ENCODE measurements at regions not wholly inside any gene's neighbourhood (a gene's known extent, or its start where the extent isn't known, plus 50 kb on each side); places are given as distances from the start of the nearest gene placed in this dataset.

- DNase-seq (ENCODE audit: insufficient read length, low spot score) (no peak), FAIRE-seq (no peak)
- TF ChIP-seq POLR2AphosphoS5 (IDR thresholded peaks at IDR 0.05; ENCODE audit: low read depth, low read length), result no peak
- no peak for TF ChIP-seq TAF1 (IDR thresholded peaks at IDR 0.05; ENCODE audit: low read depth, low read length)
- no peak for TF ChIP-seq PAX5 (IDR thresholded peaks at IDR 0.05; ENCODE audit: insufficient read depth, low read length, severe bottlenecking)
- no peak for TF ChIP-seq SPI1 (IDR thresholded peaks at IDR 0.05; ENCODE audit: low read depth, low read length)
- no peak for TF ChIP-seq POU2F2 (IDR thresholded peaks at IDR 0.05; ENCODE audit: low read depth, low read length)
- TF ChIP-seq POLR2A (IDR thresholded peaks at IDR 0.05; ENCODE audit: low read depth, low read length), result no peak
These were observed 683.5 kb upstream of the GRIA3 start for GRCh38 chrX:122500556-122500955.

DNA sequence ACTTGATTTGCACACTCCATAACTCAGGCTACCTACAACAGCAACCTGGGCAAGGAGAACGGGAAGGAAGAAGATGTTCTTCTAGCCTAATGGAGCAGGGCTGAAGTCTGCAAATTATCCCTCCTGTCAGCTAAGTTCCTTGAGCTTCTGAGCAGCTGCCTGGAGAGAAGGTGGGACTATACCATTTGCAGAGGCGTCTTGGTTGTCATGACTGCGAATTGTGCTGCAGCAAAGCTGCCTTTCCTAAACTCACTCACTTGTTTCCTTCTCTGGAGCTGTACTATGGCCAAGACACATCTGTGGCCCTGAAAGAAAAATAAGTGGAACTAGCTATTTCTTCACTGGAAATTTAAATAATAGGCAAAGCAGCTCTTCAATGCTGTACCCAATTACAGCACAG is 682.4 kb upstream of the GRIA3 start:
- TF ChIP-seq SPI1 (IDR thresholded peaks at IDR 0.05; ENCODE audit: low read depth, low read length) (no peak), POLR2AphosphoS5 (IDR thresholded peaks at IDR 0.05; ENCODE audit: low read depth, low read length) (no peak), PAX5 (IDR thresholded peaks at IDR 0.05; ENCODE audit: insufficient read depth, low read length, severe bottlenecking) (no peak), TAF1 (IDR thresholded peaks at IDR 0.05; ENCODE audit: low read depth, low read length) (no peak), POLR2A (IDR thresholded peaks at IDR 0.05; ENCODE audit: low read depth, low read length) (no peak), POU2F2 (IDR thresholded peaks at IDR 0.05; ENCODE audit: low read depth, low read length) (no peak)
- DNase-seq (ENCODE audit: insufficient read length, low spot score) (no peak), FAIRE-seq (no peak)

GRCh38 chrX:122504026-122504425 is 680.1 kb upstream of the GRIA3 start:
- no peak for FAIRE-seq
- no peak for DNase-seq (ENCODE audit: insufficient read length, low spot score)
- TF ChIP-seq POLR2AphosphoS5 (IDR thresholded peaks at IDR 0.05; ENCODE audit: low read depth, low read length), result no peak
- TF ChIP-seq POLR2A (IDR thresholded peaks at IDR 0.05; ENCODE audit: low read depth, low read length), result no peak
- TF ChIP-seq PAX5 (IDR thresholded peaks at IDR 0.05; ENCODE audit: insufficient read depth, low read length, severe bottlenecking), result no peak
- no peak for TF ChIP-seq SPI1 (IDR thresholded peaks at IDR 0.05; ENCODE audit: low read depth, low read length)
- TF ChIP-seq POU2F2 (IDR thresholded peaks at IDR 0.05; ENCODE audit: low read depth, low read length), result no peak
- no peak for TF ChIP-seq TAF1 (IDR thresholded peaks at IDR 0.05; ENCODE audit: low read depth, low read length)

- TF ChIP-seq POLR2AphosphoS5 (IDR thresholded peaks at IDR 0.05; ENCODE audit: low read depth, low read length) (no peak), SPI1 (IDR thresholded peaks at IDR 0.05; ENCODE audit: low read depth, low read length) (no peak), POU2F2 (IDR thresholded peaks at IDR 0.05; ENCODE audit: low read depth, low read length) (no peak), POLR2A (IDR thresholded peaks at IDR 0.05; ENCODE audit: low read depth, low read length) (no peak), TAF1 (IDR thresholded peaks at IDR 0.05; ENCODE audit: low read depth, low read length) (no peak), PAX5 (IDR thresholded peaks at IDR 0.05; ENCODE audit: insufficient read depth, low read length, severe bottlenecking) (no peak)
- DNase-seq (ENCODE audit: insufficient read length, low spot score), result no peak
- no peak for FAIRE-seq
These were observed 671.5 kb upstream of the GRIA3 start for GRCh38 chrX:122512561-122513072.

DNA sequence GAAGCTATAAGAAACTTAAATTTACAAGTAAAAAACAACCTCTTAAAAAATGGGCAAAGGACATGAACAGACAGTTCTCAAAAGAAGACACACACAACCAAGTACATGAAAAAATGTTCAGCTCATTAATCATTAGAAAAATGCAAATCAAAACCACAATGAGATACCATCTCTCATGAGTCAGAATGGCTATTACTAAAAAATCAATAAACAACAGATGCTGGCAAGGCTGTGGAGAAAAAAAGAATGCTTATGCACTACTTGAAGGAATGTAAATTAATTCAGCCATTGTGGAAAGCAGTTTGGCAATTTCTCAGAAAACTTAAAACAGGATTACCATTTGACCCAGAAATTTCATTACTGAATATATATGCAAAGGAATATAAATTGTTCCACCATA is 666.3 kb upstream of the GRIA3 start:
- FAIRE-seq (no peak), DNase-seq (ENCODE audit: insufficient read length, low spot score) (no peak)
- TF ChIP-seq POLR2AphosphoS5 (IDR thresholded peaks at IDR 0.05; ENCODE audit: low read depth, low read length) (no peak), PAX5 (IDR thresholded peaks at IDR 0.05; ENCODE audit: insufficient read depth, low read length, severe bottlenecking) (no peak), SPI1 (IDR thresholded peaks at IDR 0.05; ENCODE audit: low read depth, low read length) (no peak), TAF1 (IDR thresholded peaks at IDR 0.05; ENCODE audit: low read depth, low read length) (no peak), POU2F2 (IDR thresholded peaks at IDR 0.05; ENCODE audit: low read depth, low read length) (no peak), POLR2A (IDR thresholded peaks at IDR 0.05; ENCODE audit: low read depth, low read length) (no peak)

GRCh38 chrX:122545778-122546177 is 638.3 kb upstream of the GRIA3 start:
- no peak for DNase-seq (ENCODE audit: insufficient read length, low spot score)
- no peak for FAIRE-seq
- TF ChIP-seq SPI1 (IDR thresholded peaks at IDR 0.05; ENCODE audit: low read depth, low read length), result no peak
- TF ChIP-seq POLR2AphosphoS5 (IDR thresholded peaks at IDR 0.05; ENCODE audit: low read depth, low read length), result no peak
- TF ChIP-seq POLR2A (IDR thresholded peaks at IDR 0.05; ENCODE audit: low read depth, low read length), result no peak
- TF ChIP-seq TAF1 (IDR thresholded peaks at IDR 0.05; ENCODE audit: low read depth, low read length), result no peak
- TF ChIP-seq PAX5 (IDR thresholded peaks at IDR 0.05; ENCODE audit: insufficient read depth, low read length, severe bottlenecking), result no peak
- no peak for TF ChIP-seq POU2F2 (IDR thresholded peaks at IDR 0.05; ENCODE audit: low read depth, low read length)

- TF ChIP-seq POU2F2 (IDR thresholded peaks at IDR 0.05; ENCODE audit: low read depth, low read length), result no peak
- no peak for TF ChIP-seq TAF1 (IDR thresholded peaks at IDR 0.05; ENCODE audit: low read depth, low read length)
- TF ChIP-seq POLR2AphosphoS5 (IDR thresholded peaks at IDR 0.05; ENCODE audit: low read depth, low read length), result no peak
- no peak for DNase-seq (ENCODE audit: insufficient read length, low spot score)
- no peak for FAIRE-seq
These were observed 637.8 kb upstream of the GRIA3 start for GRCh38 chrX:122546269-122546668.

DNA sequence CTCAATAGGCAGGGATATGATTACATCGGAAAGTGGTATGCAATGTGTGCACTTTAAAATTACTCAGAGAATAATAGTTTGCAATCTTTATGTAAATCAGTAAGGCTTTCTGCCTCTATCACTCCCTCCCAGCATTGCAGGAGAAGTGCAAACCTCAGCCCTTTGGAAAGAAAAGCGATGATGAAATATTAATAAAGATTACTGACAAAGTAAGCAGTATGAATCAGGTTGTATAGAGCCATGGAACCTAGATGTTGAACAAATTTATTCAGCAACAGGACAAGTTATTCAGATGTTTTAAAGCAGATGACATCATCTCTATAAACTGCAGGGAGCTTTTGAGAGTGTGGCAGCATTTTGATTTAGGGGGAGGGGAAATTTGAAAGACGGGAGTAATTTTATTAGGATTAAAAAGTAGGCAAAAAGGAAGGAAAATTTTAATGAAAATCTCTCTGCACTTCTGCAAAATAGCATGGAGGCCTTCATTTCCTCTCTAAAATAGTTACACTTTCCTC is 631.7 kb upstream of the GRIA3 start:
- TF ChIP-seq POLR2A (IDR thresholded peaks at IDR 0.05; ENCODE audit: low read depth, low read length) (no peak), TAF1 (IDR thresholded peaks at IDR 0.05; ENCODE audit: low read depth, low read length) (no peak), POU2F2 (IDR thresholded peaks at IDR 0.05; ENCODE audit: low read depth, low read length) (no peak), POLR2AphosphoS5 (IDR thresholded peaks at IDR 0.05; ENCODE audit: low read depth, low read length) (no peak), SPI1 (IDR thresholded peaks at IDR 0.05; ENCODE audit: low read depth, low read length) (no peak), PAX5 (IDR thresholded peaks at IDR 0.05; ENCODE audit: insufficient read depth, low read length, severe bottlenecking) (no peak)
- DNase-seq (ENCODE audit: insufficient read length, low spot score) (no peak), FAIRE-seq (no peak)

DNA sequence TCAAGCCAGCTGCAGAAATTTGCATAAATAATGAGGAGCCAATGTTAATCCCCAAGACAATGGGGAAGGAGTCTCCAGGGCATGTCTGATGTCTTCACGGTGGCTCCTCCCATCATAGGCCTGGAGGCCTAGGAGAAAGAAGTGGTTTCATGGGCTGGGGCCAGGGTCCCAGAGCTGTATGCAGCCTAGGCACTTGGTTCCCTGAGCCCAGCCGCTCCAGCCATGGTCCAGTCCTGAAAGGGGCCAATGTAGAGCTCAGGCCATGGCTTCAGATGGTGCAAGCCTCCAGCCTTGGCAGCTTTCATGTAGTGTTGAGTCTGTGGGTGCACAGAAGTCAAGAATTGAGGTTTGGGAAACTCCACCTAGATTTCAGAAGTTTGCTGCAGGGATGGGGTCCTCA is 628.2 kb upstream of the GRIA3 start:
- FAIRE-seq (no peak), DNase-seq (ENCODE audit: insufficient read length, low spot score) (no peak)
- TF ChIP-seq POLR2A (IDR thresholded peaks at IDR 0.05; ENCODE audit: low read depth, low read length), result no peak
- TF ChIP-seq TAF1 (IDR thresholded peaks at IDR 0.05; ENCODE audit: low read depth, low read length), result no peak
- no peak for TF ChIP-seq SPI1 (IDR thresholded peaks at IDR 0.05; ENCODE audit: low read depth, low read length)
- TF ChIP-seq PAX5 (IDR thresholded peaks at IDR 0.05; ENCODE audit: insufficient read depth, low read length, severe bottlenecking), result no peak

- no peak for DNase-seq (ENCODE audit: insufficient read length, low spot score)
- FAIRE-seq, result no peak
- TF ChIP-seq TAF1 (IDR thresholded peaks at IDR 0.05; ENCODE audit: low read depth, low read length) (no peak), PAX5 (IDR thresholded peaks at IDR 0.05; ENCODE audit: insufficient read depth, low read length, severe bottlenecking) (no peak), POLR2AphosphoS5 (IDR thresholded peaks at IDR 0.05; ENCODE audit: low read depth, low read length) (no peak), POLR2A (IDR thresholded peaks at IDR 0.05; ENCODE audit: low read depth, low read length) (no peak), POU2F2 (IDR thresholded peaks at IDR 0.05; ENCODE audit: low read depth, low read length) (no peak), SPI1 (IDR thresholded peaks at IDR 0.05; ENCODE audit: low read depth, low read length) (no peak)
These were observed 618.1 kb upstream of the GRIA3 start for GRCh38 chrX:122565952-122566351.
